ENCODE measurements at regions not wholly inside any gene's neighbourhood (a gene's known extent, or its start where the extent isn't known, plus 50 kb on each side); places are given as distances from the start of the nearest gene placed in this dataset.

- TF ChIP-seq RNF2 (IDR thresholded peaks at IDR 0.05; ENCODE audit: borderline replicate concordance, low read depth, low read length, missing control alignments, poor library complexity, severe bottlenecking) (no peak), JUN (IDR thresholded peaks at IDR 0.05; ENCODE audit: low read depth, low read length) (no peak), KDM4A (IDR thresholded peaks at IDR 0.05; ENCODE audit: low read depth, low read length, severe bottlenecking) (no peak), YY1 (IDR thresholded peaks at IDR 0.05; ENCODE audit: low read depth, low read length) (no peak), TCF12 (IDR thresholded peaks at IDR 0.05; ENCODE audit: low read depth, low read length) (no peak), RFX5 (IDR thresholded peaks at IDR 0.05; ENCODE audit: borderline replicate concordance, low read depth, low read length) (no peak)
Observed at GRCh38 chr3:18069568-18069967, 327.1 kb upstream of the TBC1D5 start (continued).

Data from H1 (cell line).